B cell (primary cell): ENCODE measurements at regions not wholly inside any gene's neighbourhood (a gene's known extent, or its start where the extent isn't known, plus 50 kb on each side); places are given as distances from the start of the nearest gene placed in this dataset.

Experiments
- CTCF ChIP-seq: fragments of 200-600 bp; IDR thresholded peaks from one replicate; pipeline ENCODE4 v1.8.0; 2022; ENCODE audit warnings: antibody characterized with exemption, mild to moderate bottlenecking
- EZH2 ChIP-seq: IDR thresholded peaks from 2 replicates; pipeline ENCODE4 v1.6.1; 2012; ENCODE audit warnings: borderline replicate concordance, low read depth, mild to moderate bottlenecking, moderate library complexity, low read length; ENCODE audit not compliant: insufficient read depth, poor library complexity, severe bottlenecking

DNA sequence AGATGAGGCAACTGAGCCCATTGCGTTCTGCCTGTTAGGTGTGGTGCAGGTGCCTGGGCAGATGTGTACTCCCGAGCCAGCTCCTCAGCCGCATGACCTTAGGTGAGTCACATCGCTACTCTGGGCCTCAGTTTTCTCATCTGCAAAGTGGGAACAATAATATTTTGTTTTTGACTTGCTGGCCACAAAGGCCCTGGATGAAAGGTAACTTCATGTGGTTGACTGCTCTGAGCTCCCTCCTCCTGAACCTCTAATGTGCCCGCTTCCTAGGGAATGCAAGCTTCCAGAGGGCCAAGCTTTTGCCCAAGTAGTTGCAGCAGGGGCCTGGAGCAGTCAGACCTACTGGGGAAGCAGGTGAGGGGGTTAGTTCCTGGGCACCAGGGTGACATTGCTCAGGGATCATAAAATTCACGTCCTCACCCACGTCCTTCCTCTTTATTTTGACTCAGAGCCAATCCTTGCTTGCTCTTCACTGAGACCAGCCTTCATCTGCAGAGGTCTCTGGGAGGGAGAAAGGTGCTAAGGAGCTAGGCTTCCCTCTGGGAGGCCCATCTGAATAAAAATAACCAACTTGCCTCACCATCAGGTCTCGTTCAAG lies 149.0 kb upstream of the TLE3 start:
- TF ChIP-seq CTCF (no peak), EZH2 (no peak)
